ENCODE measurements at regions not wholly inside any gene's neighbourhood (a gene's known extent, or its start where the extent isn't known, plus 50 kb on each side); places are given as distances from the start of the nearest gene placed in this dataset.

- no peak for DNase-seq
- Histone ChIP-seq H3K4me2 (ENCODE audit: low read depth, low read length, poor library complexity, severe bottlenecking) (no peak overlapping the region), H3K27ac (ENCODE audit: low read length) (no peak overlapping the region), H3K79me2 (ENCODE audit: low read length) (no peaks in the 10 kb centered on the region), H4K20me1 (ENCODE audit: insufficient read depth, low read depth, low read length) (no peaks in the 10 kb centered on the region), H3K36me3 (ENCODE audit: insufficient read depth, low read length) (no peaks in the 10 kb centered on the region), H2AFZ (ENCODE audit: low read length) (no peak overlapping the region), H3K9ac (ENCODE audit: low read length) (no peak overlapping the region), H3K4me3 (ENCODE audit: low read length) (no peak overlapping the region), H3K9me2 (replicated peaks; ENCODE audit: insufficient read depth, low read length) (no peaks in the 10 kb centered on the region), H3K9me3 (ENCODE audit: low read length) (no peaks in the 10 kb centered on the region), H3K4me1 (ENCODE audit: low read length) (peaks cover 3% of the 10 kb centered on the region; the same call in 1 of the 2 replicates), H3K27me3 (ENCODE audit: low read length) (no peaks in the 10 kb centered on the region)
These were observed 51.3 kb upstream of the PRELP start for GRCh38 chr1:203424285-203424684.

DNA sequence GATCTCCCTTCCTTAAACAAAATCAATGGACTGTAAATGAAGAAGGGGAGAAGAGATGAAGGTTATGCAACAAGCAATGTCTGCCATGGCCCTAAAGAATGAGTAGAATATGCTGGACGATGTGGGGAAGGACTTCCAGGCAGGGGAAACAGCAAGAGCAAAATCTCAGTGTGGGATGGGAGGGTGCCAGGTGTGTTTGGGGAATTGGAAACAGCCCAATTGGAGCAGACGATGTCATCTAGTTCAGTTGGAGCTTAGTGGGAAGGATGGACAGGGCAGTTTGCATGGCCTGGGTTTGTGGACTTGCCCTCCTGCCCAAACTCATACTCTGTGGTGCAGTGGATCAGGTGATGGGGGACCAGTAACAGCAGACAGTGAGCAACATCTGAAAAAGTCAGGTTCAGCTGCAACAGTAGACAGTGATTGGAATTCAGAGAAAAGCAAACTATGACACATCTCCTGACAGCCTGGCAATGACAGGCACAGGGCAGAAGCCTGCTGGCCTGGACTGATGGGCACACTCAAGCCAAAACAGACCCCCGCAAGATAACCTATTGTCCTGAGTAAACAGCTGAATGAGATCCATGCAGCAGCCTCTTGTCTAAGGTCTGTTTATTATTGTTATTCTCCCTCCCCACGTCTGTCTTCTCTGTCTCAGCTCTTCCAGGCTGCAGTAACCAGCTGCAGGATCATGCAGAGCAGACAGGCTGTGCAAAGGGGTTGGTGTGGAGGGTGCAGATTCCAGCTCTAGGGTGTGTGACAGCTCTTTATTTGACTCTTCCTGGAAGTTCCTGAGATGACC is 50.5 kb upstream of the PRELP start:
- no peak for DNase-seq
- Histone ChIP-seq H3K27me3 (ENCODE audit: low read length) (no peaks in the 10 kb centered on the region), H3K4me2 (ENCODE audit: low read depth, low read length, poor library complexity, severe bottlenecking) (no peak overlapping the region), H4K20me1 (ENCODE audit: insufficient read depth, low read depth, low read length) (no peaks in the 10 kb centered on the region), H3K79me2 (ENCODE audit: low read length) (no peaks in the 10 kb centered on the region), H3K4me3 (ENCODE audit: low read length) (no peak overlapping the region), H3K9me3 (ENCODE audit: low read length) (no peaks in the 10 kb centered on the region), H3K9ac (ENCODE audit: low read length) (no peak overlapping the region), H3K27ac (ENCODE audit: low read length) (no peak overlapping the region), H2AFZ (ENCODE audit: low read length) (no peak overlapping the region), H3K4me1 (ENCODE audit: low read length) (peaks cover 3% of the 10 kb centered on the region; the same call in 1 of the 2 replicates), H3K36me3 (ENCODE audit: insufficient read depth, low read length) (no peaks in the 10 kb centered on the region), H3K9me2 (replicated peaks; ENCODE audit: insufficient read depth, low read length) (no peaks in the 10 kb centered on the region)

DNA sequence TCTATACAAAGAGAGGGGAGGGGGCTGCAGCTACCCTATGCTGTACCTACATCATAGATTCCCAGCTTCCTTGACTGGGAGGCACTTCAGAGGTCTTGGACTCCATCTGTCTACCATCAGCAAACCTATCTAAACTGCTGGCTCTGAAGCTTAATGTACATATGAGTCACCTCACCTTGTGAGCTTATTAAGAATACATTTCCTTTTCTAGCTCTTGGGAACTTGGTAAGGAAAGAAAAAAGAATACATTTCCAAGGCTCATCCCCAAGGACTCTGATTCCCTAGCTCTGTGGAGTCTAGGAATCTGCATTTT is 50.0 kb upstream of the PRELP start:
- DNase-seq, result no peak
- H3K36me3 ChIP-seq (ENCODE audit: insufficient read depth, low read length), result no peaks in the 10 kb centered on the region
- no peaks in the 10 kb centered on the region for H3K9me2 ChIP-seq (replicated peaks; ENCODE audit: insufficient read depth, low read length)
- H3K9me3 ChIP-seq (ENCODE audit: low read length), result no peaks in the 10 kb centered on the region
- no peak overlapping the region for H3K4me3 ChIP-seq (ENCODE audit: low read length)
- H2AFZ ChIP-seq (ENCODE audit: low read length), result no peak overlapping the region
- no peaks in the 10 kb centered on the region for H3K79me2 ChIP-seq (ENCODE audit: low read length)
- peaks cover 3% of the 10 kb centered on the region; the same call in 1 of the 2 replicates for H3K4me1 ChIP-seq (ENCODE audit: low read length)
- no peak overlapping the region for H3K9ac ChIP-seq (ENCODE audit: low read length)
- H3K4me2 ChIP-seq (ENCODE audit: low read depth, low read length, poor library complexity, severe bottlenecking), result no peak overlapping the region
- no peaks in the 10 kb centered on the region for H4K20me1 ChIP-seq (ENCODE audit: insufficient read depth, low read depth, low read length)
- no peak overlapping the region for H3K27ac ChIP-seq (ENCODE audit: low read length)
- H3K27me3 ChIP-seq (ENCODE audit: low read length), result no peaks in the 10 kb centered on the region
